PC-3 (cell line): ENCODE measurements at regions not wholly inside any gene's neighbourhood (a gene's known extent, or its start where the extent isn't known, plus 50 kb on each side); places are given as distances from the start of the nearest gene placed in this dataset.

Experiments used
- CTCF ChIP-seq: fragments of 300-600 bp; sonication (generic); conservative IDR thresholded peaks from 2 replicates; pipeline ENCODE4 v1.5.1; 2017; ENCODE audit warnings: antibody characterized with exemption, low read depth, mild to moderate bottlenecking, low read length
- EZH2 ChIP-seq: fragments of 300-600 bp; sonication (generic); IDR thresholded peaks from one replicate; pipeline ENCODE4 v1.6.1; 2017; ENCODE audit warnings: antibody characterized with exemption, mild to moderate bottlenecking, low read length; ENCODE audit not compliant: unreplicated experiment
- EZH2phosphoT487 ChIP-seq: fragments of 300-600 bp; sonication (generic); IDR thresholded peaks from 2 replicates; pipeline ENCODE4 v1.6.1; 2018; ENCODE audit warnings: mild to moderate bottlenecking, antibody characterized with exemption, low read length, borderline replicate concordance

GRCh38 chr13:64083811-64084210 is 2668.2 kb upstream of the PCDH20 start:
- TF ChIP-seq EZH2phosphoT487: no peak
- no peak for TF ChIP-seq CTCF
- TF ChIP-seq EZH2: no peak
